ENCODE measurements at regions not wholly inside any gene's neighbourhood (a gene's known extent, or its start where the extent isn't known, plus 50 kb on each side); places are given as distances from the start of the nearest gene placed in this dataset.
"Not testable (repeated sequence)": the region's sequence is repeated elsewhere in the genome, so short reads cannot be mapped to it uniquely, and the experiment has no call there.

DNA sequence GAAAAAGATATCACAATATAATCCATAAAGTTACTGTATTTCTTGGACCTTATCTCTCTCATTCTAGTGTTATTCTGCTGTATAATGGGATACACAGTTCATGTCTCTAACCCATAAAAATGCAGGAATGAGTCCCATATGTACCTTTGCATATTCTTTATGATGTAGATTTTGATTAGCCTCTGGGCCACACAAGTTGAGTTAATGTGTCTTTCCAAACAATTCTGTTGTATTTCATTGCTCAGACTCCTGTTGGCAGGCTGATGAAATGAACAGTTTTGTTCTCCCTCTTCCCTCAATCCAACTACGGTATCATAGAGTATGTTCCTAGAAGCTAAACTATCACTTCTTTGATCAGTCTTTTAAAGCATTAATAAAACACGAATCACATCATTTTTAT is 113.2 kb upstream of the SATB2 start:
- no peak for DNase-seq (ENCODE audit: low read depth in 2 of 2)

DNA sequence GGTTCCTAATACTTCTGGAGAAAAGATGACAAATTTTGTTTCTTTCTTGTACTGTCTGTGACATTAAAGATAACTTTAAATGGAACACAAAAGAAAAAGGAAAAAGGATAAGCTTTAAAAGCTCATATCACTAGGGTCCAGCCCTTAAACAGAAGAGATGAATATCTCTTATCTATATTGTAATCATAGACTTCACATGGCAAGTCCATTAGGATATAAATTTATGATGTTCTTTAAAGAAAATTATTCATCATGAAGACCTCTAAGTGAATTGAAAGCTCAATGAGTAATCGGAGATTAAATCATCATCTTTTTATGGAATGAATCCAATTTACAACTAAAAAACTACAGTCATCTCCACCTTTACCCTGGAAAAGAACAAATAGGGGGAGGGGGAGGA is 111.6 kb upstream of the SATB2 start:
- no peak for DNase-seq (ENCODE audit: low read depth in 2 of 2)

DNA sequence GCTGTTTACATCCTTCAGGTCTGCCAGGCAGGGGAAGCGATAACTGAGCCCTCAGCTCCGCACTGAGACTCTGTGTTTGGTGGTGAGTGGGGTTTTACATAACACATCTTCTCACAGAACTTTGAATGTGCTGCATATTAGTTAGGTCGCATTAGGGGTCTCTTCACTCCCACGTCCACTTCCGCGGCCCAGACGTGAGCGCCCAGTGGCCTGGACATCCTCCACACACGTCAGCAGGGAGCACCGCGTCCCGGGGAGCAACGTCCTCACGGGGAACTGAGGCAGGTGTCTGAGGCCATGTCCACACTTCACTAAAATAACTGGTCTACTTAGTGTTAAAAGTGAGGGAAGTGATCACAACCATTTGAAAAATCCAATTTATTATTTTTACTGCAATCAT is 100.4 kb upstream of the SATB2 start:
- no peak for DNase-seq (ENCODE audit: low read depth in 2 of 2)

DNA sequence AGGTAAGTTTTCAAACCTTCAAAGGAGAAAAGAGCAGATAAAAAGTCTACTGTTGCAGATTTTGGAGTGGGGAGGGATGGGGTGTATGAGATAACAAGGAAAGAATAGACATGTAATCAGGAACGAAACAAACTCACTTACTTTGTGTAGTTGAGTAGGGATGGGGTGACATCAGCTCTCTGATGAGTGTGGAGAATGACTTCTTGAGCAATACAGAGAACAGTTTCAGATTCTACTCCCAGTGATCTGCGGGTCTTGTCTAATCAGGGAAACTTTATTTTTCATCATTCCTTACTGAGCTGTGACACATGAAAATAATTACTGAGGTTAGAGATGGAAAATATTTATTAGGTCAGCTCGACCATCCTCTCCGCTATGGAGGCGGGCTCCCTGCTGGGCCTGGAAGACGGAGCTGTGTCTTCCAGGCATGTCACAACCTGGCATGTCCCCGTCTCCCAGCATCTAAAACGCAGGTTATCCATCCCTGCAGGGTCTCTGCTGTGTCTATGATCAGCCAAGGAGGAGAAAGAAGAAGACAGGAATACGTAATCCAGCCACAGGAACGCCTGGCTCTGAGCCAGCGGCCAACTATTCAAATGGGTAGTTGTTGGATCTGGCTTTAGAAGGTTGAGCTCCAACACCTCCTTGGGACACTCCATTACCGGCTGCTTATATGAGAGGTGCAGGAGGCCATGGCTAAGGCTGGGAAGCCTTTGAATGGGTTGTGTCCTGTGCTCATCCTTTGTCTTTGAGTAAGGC is 99.0 kb upstream of the SATB2 start:
- no peak for DNase-seq (ENCODE audit: low read depth in 2 of 2)

DNA sequence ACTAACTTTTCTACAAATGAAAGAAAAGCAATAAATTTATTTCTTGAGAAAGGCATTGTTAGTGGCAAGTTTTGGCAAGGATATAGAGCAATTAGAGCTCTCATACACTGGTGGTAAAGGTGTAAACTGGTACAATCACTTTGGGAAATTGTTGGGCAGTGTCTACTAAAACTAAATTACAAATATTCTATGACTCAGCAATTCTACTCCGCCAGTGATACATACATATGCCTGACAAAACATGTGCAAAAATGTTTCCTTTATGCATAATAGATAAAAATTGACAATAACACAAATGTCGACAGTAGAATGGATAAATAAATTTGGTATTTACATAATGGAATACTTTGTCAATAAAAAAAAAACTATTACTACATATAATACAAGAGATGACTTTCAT is 96.3 kb upstream of the SATB2 start:
- no peak for DNase-seq (ENCODE audit: low read depth in 2 of 2)

DNA sequence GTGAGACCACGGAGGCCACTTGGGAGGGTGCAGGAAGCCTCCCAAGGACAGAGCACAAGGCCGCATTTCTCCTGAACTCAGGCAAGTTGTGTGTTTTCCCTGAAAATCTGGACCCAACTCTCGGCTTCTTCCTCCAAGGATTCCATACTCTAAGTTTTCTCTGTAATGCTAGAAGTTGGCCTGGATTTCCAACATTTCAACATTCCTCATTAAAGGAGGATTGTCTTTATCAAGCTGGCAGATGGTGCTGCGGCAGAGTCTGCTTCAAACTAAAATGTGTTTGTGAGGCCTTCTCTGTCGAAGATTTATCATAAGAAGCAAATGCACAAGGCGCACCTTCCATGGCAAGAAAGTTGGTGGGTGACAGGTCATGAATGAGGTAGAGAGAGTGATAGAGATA is 94.4 kb upstream of the SATB2 start:
- no peak for DNase-seq (ENCODE audit: low read depth in 2 of 2)

DNA sequence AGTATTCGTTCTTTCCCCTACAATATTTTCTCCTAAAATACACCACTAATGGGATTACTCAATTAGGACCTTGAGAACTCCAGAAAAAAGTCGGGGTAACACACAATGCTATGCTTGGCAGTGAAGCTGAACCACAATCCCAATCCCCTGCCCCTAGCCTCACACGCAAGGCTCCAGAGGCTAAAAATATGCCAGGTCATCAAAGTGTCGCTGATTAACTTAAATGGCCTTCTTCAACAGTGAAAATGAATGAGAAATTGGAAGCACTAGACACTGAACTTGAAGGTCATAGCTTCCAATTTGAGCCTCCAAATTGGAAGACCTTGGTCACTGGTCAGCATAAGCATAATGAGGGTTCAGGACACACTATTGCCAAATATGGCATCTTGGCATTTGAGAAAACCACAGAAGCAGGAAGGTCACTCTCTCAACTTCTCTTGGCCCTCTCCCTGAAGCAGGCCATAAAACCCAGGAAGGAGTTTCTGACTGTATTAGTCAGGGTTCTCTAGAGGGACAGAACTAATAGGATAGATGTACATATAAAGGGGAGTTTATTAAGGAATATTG is 86.0 kb upstream of the SATB2 start:
- DNase-seq (ENCODE audit: low read depth in 2 of 2) = no peak

DNA sequence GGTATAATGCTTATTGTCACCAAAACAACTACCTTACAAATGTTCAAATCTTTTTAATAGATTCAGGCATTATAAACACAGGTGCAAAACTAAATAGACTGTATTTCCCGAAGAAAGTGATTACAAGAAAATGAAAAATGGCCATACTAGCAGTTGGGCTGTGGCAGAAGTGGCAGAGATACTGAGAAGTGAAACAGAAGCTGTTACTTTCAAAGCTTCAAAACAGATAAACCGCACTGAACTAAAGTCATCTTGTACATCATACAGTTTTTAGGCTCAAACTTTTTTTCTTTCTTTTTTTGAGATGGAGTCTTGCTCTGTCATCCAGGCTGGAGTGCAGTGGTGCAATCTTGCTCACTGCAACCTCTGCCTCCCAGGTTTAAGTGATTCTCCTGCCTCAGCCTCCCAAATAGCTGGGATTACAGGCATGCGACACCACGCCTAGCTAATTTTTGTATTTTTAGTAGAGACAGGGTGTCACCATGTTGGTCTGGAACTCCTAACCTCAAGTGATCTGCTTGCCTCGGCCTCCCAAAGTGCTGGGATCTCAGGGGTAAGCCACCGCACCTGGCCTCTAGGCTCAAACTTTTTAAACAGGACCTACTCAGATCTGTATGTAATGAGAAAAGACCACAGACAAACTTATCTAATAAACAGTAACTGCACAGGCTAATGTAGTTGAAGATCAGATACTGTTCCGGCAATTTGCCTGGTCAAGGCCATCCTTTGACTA is 77.9 kb upstream of the SATB2 start:
- DNase-seq (ENCODE audit: low read depth in 2 of 2) = no peak

DNA sequence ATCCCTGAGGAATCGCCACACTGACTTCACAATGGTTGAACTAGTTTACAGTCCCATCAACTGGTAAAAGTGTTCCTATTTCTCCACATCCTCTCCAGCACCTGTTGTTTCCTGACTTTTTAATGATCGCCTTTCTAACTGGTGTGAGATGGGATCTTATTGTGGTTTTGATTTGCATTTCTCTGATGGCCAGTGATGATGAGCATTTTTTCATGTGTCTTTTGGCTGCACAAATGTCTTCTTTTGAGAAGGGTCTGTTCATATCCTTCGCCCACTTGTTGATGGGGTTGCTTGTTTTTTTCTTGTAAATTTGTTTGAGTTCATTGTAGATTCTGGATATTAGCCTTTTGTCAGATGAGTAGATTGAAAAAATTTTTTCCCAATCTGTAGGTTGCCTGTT is 76.1 kb upstream of the SATB2 start:
- DNase-seq (ENCODE audit: low read depth in 2 of 2) = not testable (repeated sequence)

DNA sequence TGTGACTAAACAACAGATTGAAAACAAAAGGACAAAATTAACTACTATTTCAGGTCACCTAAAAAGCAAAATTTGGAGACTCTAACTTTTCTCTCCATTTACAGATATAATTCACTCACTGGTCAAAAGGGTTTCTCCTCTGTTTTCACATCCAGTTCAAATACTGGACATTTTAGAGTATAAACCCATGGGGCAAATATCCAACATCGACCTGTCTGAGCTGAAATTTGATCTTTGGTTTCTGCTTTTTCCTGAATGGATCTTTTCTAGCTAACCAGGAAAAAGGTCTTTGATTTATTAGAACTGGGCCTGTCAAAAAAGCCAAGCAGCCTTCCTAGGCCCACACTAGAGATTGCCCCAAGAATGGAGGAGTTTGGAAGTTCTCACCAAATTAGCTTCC is 69.3 kb upstream of the SATB2 start:
- no peak for DNase-seq (ENCODE audit: low read depth in 2 of 2)

DNA sequence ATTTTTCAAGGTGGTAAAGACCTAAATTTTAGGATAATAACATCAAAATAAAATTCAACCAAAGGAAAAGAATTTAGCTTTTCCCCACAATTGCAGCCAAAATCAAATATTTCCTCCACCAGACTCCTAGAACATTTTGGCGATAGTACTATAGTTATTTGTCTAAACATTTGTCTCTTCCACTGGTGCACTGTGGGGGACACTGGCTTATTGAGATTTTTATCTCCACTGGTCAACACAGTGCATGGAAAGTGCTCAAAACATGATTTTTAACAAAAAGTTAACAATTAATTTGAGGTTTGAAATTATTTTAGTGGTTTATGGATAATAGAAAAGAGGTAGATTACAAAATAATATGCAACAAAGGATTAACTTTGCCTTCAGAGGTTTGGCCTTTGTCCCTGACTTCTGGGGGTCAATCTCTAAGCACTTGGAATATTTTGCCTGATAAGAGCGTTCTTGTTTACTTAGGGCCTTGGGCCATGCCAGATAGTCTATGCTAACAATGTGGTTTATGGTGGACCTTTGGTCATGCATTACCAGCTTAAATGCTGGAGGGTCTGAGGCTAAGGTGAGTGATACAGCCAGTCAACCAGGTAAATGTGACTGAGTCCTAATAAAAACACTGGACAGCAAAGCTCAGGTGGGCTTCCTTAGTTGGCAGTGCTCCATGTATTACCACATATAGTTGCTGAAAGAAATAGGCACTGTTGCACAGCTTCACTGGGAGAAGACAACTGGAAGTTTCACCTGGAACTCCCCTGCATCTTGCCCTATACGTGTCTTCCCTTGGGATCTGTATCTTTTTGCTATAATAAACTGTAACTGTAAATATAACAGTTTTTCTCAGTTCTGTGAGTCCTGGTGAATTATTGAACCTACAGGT is 67.2 kb upstream of the SATB2 start:
- no peak for DNase-seq (ENCODE audit: low read depth in 2 of 2)

DNA sequence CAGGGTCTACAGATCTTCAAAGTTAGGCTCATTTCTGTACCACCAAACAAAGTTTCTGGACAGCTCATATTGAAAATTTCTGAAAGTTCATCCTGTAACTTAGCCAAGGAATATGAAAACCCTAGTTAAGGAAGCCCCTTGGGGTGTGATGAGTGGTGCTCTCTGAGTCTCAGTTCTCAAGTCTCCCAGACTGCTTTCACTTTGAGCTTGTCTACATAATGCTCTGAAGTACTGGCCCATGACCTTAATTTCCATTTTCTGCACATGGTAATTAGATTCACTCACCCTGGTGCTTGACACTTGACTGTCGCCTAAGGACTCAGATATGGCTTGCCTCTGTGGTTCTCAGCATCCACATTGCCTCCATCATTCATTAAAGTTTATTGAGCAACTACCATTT is 51.7 kb upstream of the SATB2 start:
- DNase-seq (ENCODE audit: low read depth in 2 of 2) = no peak

All from dermis microvascular lymphatic vessel endothelial cell (primary cell).